IMR-90 (cell line): ENCODE measurements at regions not wholly inside any gene's neighbourhood (a gene's known extent, or its start where the extent isn't known, plus 50 kb on each side); places are given as distances from the start of the nearest gene placed in this dataset.

ENCODE experiments used
- ATAC-seq: fragments of 200-7000 bp; cut with Tn5 transposase; 2 replicates; pipeline ENCODE4 v1.9.1; 2020; ENCODE audit warnings: low read depth, mild to moderate bottlenecking, moderate library complexity
- BruUV-seq: library from RNA; stranded (reverse); fragments of 400-500 nt; replicated peaks from 2 replicates; lab custom pipeline; 2021; lab: Mats Ljungman, UMichigan
- CTCF ChIA-PET: fragments of 300-600 bp; formaldehyde crosslinking; extraction: SDS; loops from one replicate; lab custom pipeline; 2021; ENCODE audit warnings: antibody characterized with exemption; lab: Yijun Ruan, JAX
- POLR2A ChIA-PET: fragments of 300-600 bp; sonication (Branson Sonifier 250); formaldehyde crosslinking; loops from one replicate; lab custom pipeline; 2022; ENCODE audit warnings: antibody characterized with exemption; ENCODE audit not compliant: unreplicated experiment; lab: Charles Lee
- DNase-seq: peaks from one replicate; pipeline ENCODE4 v3.0.0; 2013
- H2AFZ ChIP-seq: replicated peaks from 2 replicates; pipeline ENCODE3; 2013; ENCODE audit warnings: low read length, mild to moderate bottlenecking; ENCODE audit not compliant: poor library complexity
- H2AK5ac ChIP-seq: 2 replicates; pipeline ENCODE4 v1.6.1; 2013; ENCODE audit warnings: low read depth, low read length, inconsistent platforms
- H2AK9ac ChIP-seq: replicated peaks from 2 replicates; pipeline ENCODE3; 2013; ENCODE audit warnings: mild to moderate bottlenecking, low read depth, low read length, moderate library complexity; ENCODE audit not compliant: poor library complexity
- H2BK120ac ChIP-seq: 2 replicates; pipeline ENCODE4 v1.6.1; 2013; ENCODE audit warnings: low read depth, low read length, inconsistent platforms
- H2BK15ac ChIP-seq: 3 replicates; pipeline ENCODE4 v1.6.1; 2013; ENCODE audit warnings: low read depth, low read length, inconsistent platforms
- H2BK20ac ChIP-seq: 2 replicates; pipeline ENCODE4 v1.6.1; 2013; ENCODE audit warnings: low read depth, mild to moderate bottlenecking, inconsistent platforms, low read length, moderate library complexity
- H2BK5ac ChIP-seq: 2 replicates; pipeline ENCODE4 v1.6.1; 2013; ENCODE audit warnings: mild to moderate bottlenecking, low read depth, low read length, inconsistent platforms; ENCODE audit not compliant: poor library complexity, severe bottlenecking
- H3K14ac ChIP-seq: replicated peaks from 2 replicates; pipeline ENCODE4 v1.6.1; 2013; ENCODE audit warnings: low read depth, low read length, inconsistent platforms
- H3K18ac ChIP-seq: 2 replicates; pipeline ENCODE4 v1.6.1; 2013; ENCODE audit warnings: low read depth, low read length, control low read depth
- H3K23ac ChIP-seq: 2 replicates; pipeline ENCODE4 v1.6.1; 2013; ENCODE audit warnings: low read depth, low read length, inconsistent platforms
- H3K27ac ChIP-seq: 2 replicates; pipeline ENCODE4 v1.5.1; 2013; ENCODE audit warnings: mild to moderate bottlenecking, control low read depth, low read length; ENCODE audit not compliant: insufficient read depth
- H3K27me3 ChIP-seq: 2 replicates; pipeline ENCODE4 v1.6.1; 2013; ENCODE audit warnings: low read length; ENCODE audit not compliant: control insufficient read depth, insufficient read depth
- H3K36me3 ChIP-seq: 2 replicates; pipeline ENCODE4 v1.6.1; 2013; ENCODE audit warnings: low read length, mixed read lengths; ENCODE audit not compliant: control insufficient read depth, insufficient read depth
- H3K4ac ChIP-seq: 2 replicates; pipeline ENCODE4 v1.6.1; 2013; ENCODE audit warnings: low read depth, low read length, inconsistent platforms
- H3K4me1 ChIP-seq: 2 replicates; pipeline ENCODE4 v1.6.1; 2013; ENCODE audit warnings: low read length, mixed read lengths; ENCODE audit not compliant: control insufficient read depth, insufficient read depth
- H3K4me2 ChIP-seq: 2 replicates; pipeline ENCODE4 v1.6.1; 2013; ENCODE audit warnings: low read depth, mild to moderate bottlenecking, control low read depth, low read length, moderate library complexity
- H3K4me3 ChIP-seq: 2 replicates; pipeline ENCODE4 v1.5.1; 2013; ENCODE audit warnings: low read depth, mild to moderate bottlenecking, control low read depth, low read length, moderate library complexity; ENCODE audit not compliant: insufficient read depth
- H3K56ac ChIP-seq: 2 replicates; pipeline ENCODE4 v1.6.1; 2013; ENCODE audit warnings: low read length, inconsistent platforms; ENCODE audit not compliant: insufficient read depth; ENCODE audit errors: extremely low read depth
- H3K79me1 ChIP-seq, 2 experiments: 2 replicates each; pipeline ENCODE4 v1.6.1; 2013; ENCODE audit warnings: low read length in 2 of 2, inconsistent platforms in 1 of 2, low read depth in 1 of 2
- H3K9ac ChIP-seq: 2 replicates; pipeline ENCODE4 v1.6.1; 2013; ENCODE audit warnings: low read depth, low read length, control low read depth
- H3K9me1 ChIP-seq: 2 replicates; pipeline ENCODE4 v1.6.1; 2013; ENCODE audit warnings: low read length, inconsistent platforms; ENCODE audit not compliant: insufficient read depth
- H3K9me3 ChIP-seq: 2 replicates; pipeline ENCODE4 v1.6.1; 2013; ENCODE audit warnings: low read length; ENCODE audit not compliant: control insufficient read depth, insufficient read depth
- H4K20me1 ChIP-seq: 2 replicates; pipeline ENCODE4 v1.6.1; 2013; ENCODE audit warnings: low read length, inconsistent platforms; ENCODE audit not compliant: insufficient read depth
- H4K5ac ChIP-seq: 2 replicates; pipeline ENCODE4 v1.6.1; 2013; ENCODE audit warnings: mild to moderate bottlenecking, low read depth, low read length, control low read depth
- H4K8ac ChIP-seq, 2 experiments: 2 replicates each; pipeline ENCODE4 v1.6.1; 2013; ENCODE audit warnings: low read depth in 2 of 2, low read length in 2 of 2, control low read depth in 1 of 2, inconsistent platforms in 1 of 2
- H4K91ac ChIP-seq: 2 replicates; pipeline ENCODE4 v1.6.1; 2013; ENCODE audit warnings: low read depth, low read length, inconsistent platforms; ENCODE audit not compliant: insufficient read depth
- BHLHE40 ChIP-seq: fragments of 150-350 bp; IDR thresholded peaks from 2 replicates; pipeline ENCODE4 v1.6.1; 2016; ENCODE audit warnings: mild to moderate bottlenecking, low read depth, low read length
- CEBPB ChIP-seq: IDR thresholded peaks from 2 replicates; pipeline ENCODE4 v1.6.1; 2012; ENCODE audit warnings: low read depth, low read length, improper control_type of control experiment
- CHD1 ChIP-seq: IDR thresholded peaks from 2 replicates; pipeline ENCODE4 v1.6.1; 2012; ENCODE audit warnings: low read depth, low read length, improper control_type of control experiment
- CTCF ChIP-seq: conservative IDR thresholded peaks from 2 replicates; pipeline ENCODE4 v1.5.1; 2012; ENCODE audit warnings: mild to moderate bottlenecking, low read depth, low read length, improper control_type of control experiment
- ELK1 ChIP-seq: fragments of 150-350 bp; IDR thresholded peaks from 2 replicates; pipeline ENCODE4 v1.6.1; 2016; ENCODE audit warnings: low read depth, mild to moderate bottlenecking, low read length, moderate library complexity, borderline replicate concordance
- FOS ChIP-seq: fragments of 150-350 bp; IDR thresholded peaks from 2 replicates; pipeline ENCODE4 v1.6.1; 2016; ENCODE audit warnings: low read depth, low read length
- MAFK ChIP-seq: IDR thresholded peaks from 2 replicates; pipeline ENCODE4 v1.6.1; 2012; ENCODE audit warnings: low read depth, low read length, improper control_type of control experiment
- MAZ ChIP-seq: IDR thresholded peaks from 2 replicates; pipeline ENCODE4 v1.6.1; 2012; ENCODE audit warnings: low read depth, mild to moderate bottlenecking, low read length, improper control_type of control experiment, moderate library complexity, borderline replicate concordance
- MXI1 ChIP-seq: IDR thresholded peaks from 2 replicates; pipeline ENCODE4 v1.6.1; 2012; ENCODE audit warnings: low read depth, mild to moderate bottlenecking, low read length, moderate library complexity, borderline replicate concordance
- NFE2L2 ChIP-seq: fragments of 150-350 bp; IDR thresholded peaks from 2 replicates; pipeline ENCODE4 v1.6.1; 2016; ENCODE audit warnings: low read depth, mild to moderate bottlenecking, low read length
- POLR2A ChIP-seq: IDR thresholded peaks from 2 replicates; pipeline ENCODE4 v1.6.1; 2012; ENCODE audit warnings: mild to moderate bottlenecking, low read depth, low read length
- RAD21 ChIP-seq: IDR thresholded peaks from 2 replicates; pipeline ENCODE4 v1.6.1; 2012; ENCODE audit warnings: low read length, improper control_type of control experiment
- RCOR1 ChIP-seq: IDR thresholded peaks from 2 replicates; pipeline ENCODE4 v1.6.1; 2012; ENCODE audit warnings: mild to moderate bottlenecking, low read length, improper control_type of control experiment; ENCODE audit not compliant: insufficient replicate concordance
- RFX5 ChIP-seq: IDR thresholded peaks from 2 replicates; pipeline ENCODE4 v1.8.0; 2012; ENCODE audit warnings: low read depth, mild to moderate bottlenecking, low read length, moderate library complexity
- SMC3 ChIP-seq: fragments of 150-350 bp; IDR thresholded peaks from 2 replicates; pipeline ENCODE4 v1.6.1; 2016; ENCODE audit warnings: low read depth, mild to moderate bottlenecking, antibody characterized with exemption, low read length, moderate library complexity
- USF2 ChIP-seq: fragments of 150-350 bp; IDR thresholded peaks from 2 replicates; pipeline ENCODE4 v1.6.1; 2017; ENCODE audit warnings: mild to moderate bottlenecking, antibody characterized with exemption, low read length, low read depth
- WGBS, 2 experiments: methylation state at CpG; one replicate each; pipeline versions ENCODE4 v1.1.5 to v1.1.7; 2013; ENCODE audit warnings: missing lambda C conversion rate in 2 of 2; ENCODE audit not compliant: insufficient read length in 1 of 2; ENCODE audit errors: extremely low coverage in 2 of 2; 5-methylcytosine and 5-hydroxymethylcytosine counted together
- dilution Hi-C: fragments of 300-500 bp; cut with HindIII; formaldehyde crosslinking; loops from one replicate; pipeline ENCODE4 v1.14.3; 2018; ENCODE audit warnings: low sequenced_read_pairs; ENCODE audit not compliant: unreplicated experiment
- in situ Hi-C: fragments of 300-500 bp; cut with MboI; formaldehyde crosslinking; loops from 3 replicates; pipeline ENCODE4 v1.14.3; 2019; ENCODE audit warnings: low sequenced_read_pairs, inconsistent platforms, mixed read lengths
- intact Hi-C: fragments of 100-400 bp; cut with micrococcal nuclease; formaldehyde crosslinking; loops from 2 replicates; pipeline ENCODE4 v1.10.0; 2022

- no peaks in the 10 kb centered on the region for H3K36me3 ChIP-seq
- H2AK9ac ChIP-seq, result no peak overlapping the region
- in situ Hi-C loops, result no loop called here
- ChIA-PET CTCF (no interaction called here), POLR2A (no interaction called here)
- no peak overlapping the region for H3K9ac ChIP-seq
- no peak overlapping the region for H3K23ac ChIP-seq
- no peak overlapping the region for H4K8ac ChIP-seq
- H3K4ac ChIP-seq, result no peak overlapping the region
- H2AFZ ChIP-seq, result no peak overlapping the region
- no peaks in the 10 kb centered on the region for H4K20me1 ChIP-seq
- no peak for TF ChIP-seq BHLHE40
- no peak for TF ChIP-seq SMC3
- no peak for TF ChIP-seq NFE2L2
- no peak for TF ChIP-seq RAD21
- no peak for TF ChIP-seq CTCF
- TF ChIP-seq MAFK, result no peak
- no peak for TF ChIP-seq CHD1
- no peak for TF ChIP-seq USF2
- no peak for TF ChIP-seq POLR2A
- no peak for TF ChIP-seq MAZ
- no peak for TF ChIP-seq FOS
- TF ChIP-seq CEBPB, result no peak
- no peak for TF ChIP-seq RCOR1
- no peak for TF ChIP-seq ELK1
- no peak for TF ChIP-seq RFX5
- TF ChIP-seq MXI1, result no peak
- H3K4me2 ChIP-seq, result no peak overlapping the region
- no CpG with 5 or more reads among the region's 2 CpGs for WGBS, 2 experiments
- H3K27ac ChIP-seq, result no peak overlapping the region
- no TSS peak for BruUV-seq
- no peak overlapping the region for H3K56ac ChIP-seq
- no peak overlapping the region for H4K5ac ChIP-seq
- no peak overlapping the region for H3K14ac ChIP-seq
- DNase-seq, result no peak
- H3K79me1 ChIP-seq, result no peaks in the 10 kb centered on the region
- no peak overlapping the region for H2BK5ac ChIP-seq
- H3K4me3 ChIP-seq, result no peak overlapping the region
- H2BK120ac ChIP-seq, result no peak overlapping the region
- no peak overlapping the region for H2BK15ac ChIP-seq
- no peaks in the 10 kb centered on the region for H3K9me1 ChIP-seq
- no peak overlapping the region for H3K18ac ChIP-seq
- no peak overlapping the region for H2AK5ac ChIP-seq
- no peaks in the 10 kb centered on the region for H3K9me3 ChIP-seq
- no peaks in the 10 kb centered on the region for H3K27me3 ChIP-seq
- ATAC-seq, result no peak
- intact Hi-C loops, result no loop called here
- no peaks in the 10 kb centered on the region for H3K4me1 ChIP-seq
- dilution Hi-C loops, result no loop called here
- no peak overlapping the region for H4K91ac ChIP-seq
- H2BK20ac ChIP-seq, result no peak overlapping the region
Measured at GRCh38 chr6:93580446-93580845, 161.1 kb upstream of the EPHA7 start.
